ENCODE measurements at regions not wholly inside any gene's neighbourhood (a gene's known extent, or its start where the extent isn't known, plus 50 kb on each side); places are given as distances from the start of the nearest gene placed in this dataset.

DNA sequence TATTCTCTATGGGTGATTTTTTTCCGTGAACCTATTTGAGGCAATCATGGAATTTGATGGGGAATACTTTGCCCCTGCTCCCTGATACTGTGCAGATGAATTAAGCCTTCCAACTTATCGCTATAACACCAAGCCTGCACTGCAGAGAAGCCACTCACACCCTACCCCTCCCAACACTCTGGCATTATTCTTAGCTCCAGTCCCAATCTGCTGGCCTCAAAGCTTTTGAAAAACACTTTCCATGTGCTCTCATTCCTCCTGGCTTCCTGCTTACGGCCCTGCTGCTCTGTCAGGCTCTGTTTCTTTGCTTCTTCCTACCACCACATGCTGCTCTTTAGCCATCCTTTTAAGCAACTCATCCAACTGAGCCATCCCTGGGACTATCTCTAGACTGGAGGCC is 327.8 kb upstream of the SLCO3A1 start:
- no peaks in the 10 kb centered on the region for H3K36me3 Mint-ChIP-seq (ENCODE audit: low read depth)
- peaks cover 5% of the 10 kb centered on the region for H3K4me1 Mint-ChIP-seq (ENCODE audit: low read depth)
- H3K4me3 Mint-ChIP-seq: no peak overlapping the region
- intact Hi-C loops (cut with micrococcal nuclease): no loop called here
- no peak overlapping the region for H3K27ac Mint-ChIP-seq
- H3K27me3 Mint-ChIP-seq: peaks cover 3% of the 10 kb centered on the region
- no peaks in the 10 kb centered on the region for H3K9me3 Mint-ChIP-seq

DNA sequence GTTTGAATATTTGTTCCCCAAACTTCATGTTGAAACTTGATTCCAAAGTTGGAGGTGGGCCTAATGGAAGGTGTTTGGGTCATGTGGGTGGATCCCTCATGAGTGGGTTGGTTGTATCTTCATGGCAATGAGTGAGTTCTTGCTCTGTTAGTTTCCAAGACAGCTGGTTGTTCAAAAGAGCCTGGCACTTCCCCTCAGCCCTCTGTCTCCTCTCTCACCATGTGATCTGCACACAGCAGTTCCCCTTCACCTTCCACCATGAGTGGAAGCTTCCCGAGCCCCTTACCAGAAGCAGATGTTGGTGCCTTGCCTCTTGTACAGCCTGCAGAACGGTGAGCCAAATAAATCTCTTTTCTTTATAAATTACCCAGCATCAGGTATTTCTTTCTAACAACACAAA is 327.1 kb upstream of the SLCO3A1 start:
- H3K4me1 Mint-ChIP-seq (ENCODE audit: low read depth): peaks cover 5% of the 10 kb centered on the region
- no peaks in the 10 kb centered on the region for H3K36me3 Mint-ChIP-seq (ENCODE audit: low read depth)
- H3K4me3 Mint-ChIP-seq: no peak overlapping the region
- H3K27ac Mint-ChIP-seq: no peak overlapping the region
- H3K9me3 Mint-ChIP-seq: no peaks in the 10 kb centered on the region
- intact Hi-C loops (cut with micrococcal nuclease): no loop called here
- peaks cover 3% of the 10 kb centered on the region for H3K27me3 Mint-ChIP-seq

DNA sequence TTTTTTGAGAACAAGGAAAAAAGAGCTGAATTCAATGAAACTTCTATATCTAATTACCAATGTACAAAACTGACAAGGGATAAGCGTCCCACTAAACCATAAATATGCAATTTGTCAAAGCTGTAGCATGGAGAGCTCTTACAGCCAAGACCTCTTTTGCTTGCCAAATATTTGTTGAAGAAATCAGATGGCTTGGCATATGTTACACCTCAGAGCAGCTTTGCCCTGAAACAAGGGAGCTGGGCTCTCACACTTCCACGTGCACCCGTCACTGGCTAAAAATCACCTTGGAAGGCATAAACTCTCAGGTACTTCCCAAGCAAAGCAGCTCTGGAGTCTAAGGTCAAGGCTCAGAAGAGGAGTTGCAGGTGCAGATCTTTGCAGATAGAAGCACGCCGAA is 324.7 kb upstream of the SLCO3A1 start:
- H3K9me3 Mint-ChIP-seq: no peaks in the 10 kb centered on the region
- no peak overlapping the region for H3K4me3 Mint-ChIP-seq
- H3K27ac Mint-ChIP-seq: no peak overlapping the region
- H3K36me3 Mint-ChIP-seq (ENCODE audit: low read depth): no peaks in the 10 kb centered on the region
- intact Hi-C loops (cut with micrococcal nuclease): no loop called here
- H3K4me1 Mint-ChIP-seq (ENCODE audit: low read depth): peaks cover 5% of the 10 kb centered on the region
- peaks cover 3% of the 10 kb centered on the region for H3K27me3 Mint-ChIP-seq

DNA sequence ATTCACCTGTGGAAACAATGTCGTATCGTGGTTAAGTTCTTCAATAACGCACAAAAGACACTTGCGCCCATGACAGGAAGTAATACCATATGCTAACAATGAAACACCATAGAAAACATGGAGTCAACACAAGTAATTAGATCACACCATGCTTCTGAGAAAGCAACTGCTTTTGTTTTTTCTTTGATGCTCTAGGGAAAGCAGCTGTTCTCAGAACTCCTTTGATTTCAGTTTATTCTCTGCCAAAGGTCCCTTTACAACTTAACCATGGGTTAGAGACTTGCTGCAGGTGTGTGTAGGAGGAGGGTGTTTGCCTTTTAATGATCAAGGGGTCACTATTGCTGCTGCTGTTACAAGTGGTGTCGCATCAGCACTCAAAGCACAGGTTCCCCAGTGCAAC is 324.0 kb upstream of the SLCO3A1 start:
- intact Hi-C loops (cut with micrococcal nuclease): no loop called here
- no peak overlapping the region for H3K27ac Mint-ChIP-seq
- H3K9me3 Mint-ChIP-seq: no peaks in the 10 kb centered on the region
- H3K4me3 Mint-ChIP-seq: no peak overlapping the region
- H3K27me3 Mint-ChIP-seq: peaks cover 3% of the 10 kb centered on the region
- H3K4me1 Mint-ChIP-seq (ENCODE audit: low read depth): peaks cover 5% of the 10 kb centered on the region
- no peaks in the 10 kb centered on the region for H3K36me3 Mint-ChIP-seq (ENCODE audit: low read depth)

DNA sequence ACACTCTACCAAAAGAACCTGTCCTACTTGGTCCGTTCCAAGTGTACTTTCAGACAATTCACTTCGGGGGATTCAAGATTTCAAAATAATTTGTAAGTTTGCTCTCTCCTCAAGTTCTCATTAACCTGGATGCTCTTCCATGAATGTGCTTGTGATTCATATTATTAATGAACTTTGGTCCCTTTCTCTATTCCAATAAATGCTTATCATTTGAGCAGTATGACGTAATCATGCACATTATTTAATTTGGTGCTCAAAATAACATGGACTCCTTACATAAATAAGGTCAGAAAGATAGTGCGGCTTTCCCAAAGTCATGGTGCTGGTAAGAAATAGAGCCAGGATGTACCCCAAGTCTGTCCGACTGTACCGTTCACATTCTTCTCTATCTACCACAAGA is 323.2 kb upstream of the SLCO3A1 start:
- Mint-ChIP-seq H3K27me3 (peaks cover 3% of the 10 kb centered on the region), H3K4me3 (no peak overlapping the region), H3K36me3 (ENCODE audit: low read depth) (no peaks in the 10 kb centered on the region), H3K9me3 (no peaks in the 10 kb centered on the region), H3K4me1 (ENCODE audit: low read depth) (peaks cover 5% of the 10 kb centered on the region), H3K27ac (no peak overlapping the region)
- intact Hi-C loops (cut with micrococcal nuclease): no loop called here

DNA sequence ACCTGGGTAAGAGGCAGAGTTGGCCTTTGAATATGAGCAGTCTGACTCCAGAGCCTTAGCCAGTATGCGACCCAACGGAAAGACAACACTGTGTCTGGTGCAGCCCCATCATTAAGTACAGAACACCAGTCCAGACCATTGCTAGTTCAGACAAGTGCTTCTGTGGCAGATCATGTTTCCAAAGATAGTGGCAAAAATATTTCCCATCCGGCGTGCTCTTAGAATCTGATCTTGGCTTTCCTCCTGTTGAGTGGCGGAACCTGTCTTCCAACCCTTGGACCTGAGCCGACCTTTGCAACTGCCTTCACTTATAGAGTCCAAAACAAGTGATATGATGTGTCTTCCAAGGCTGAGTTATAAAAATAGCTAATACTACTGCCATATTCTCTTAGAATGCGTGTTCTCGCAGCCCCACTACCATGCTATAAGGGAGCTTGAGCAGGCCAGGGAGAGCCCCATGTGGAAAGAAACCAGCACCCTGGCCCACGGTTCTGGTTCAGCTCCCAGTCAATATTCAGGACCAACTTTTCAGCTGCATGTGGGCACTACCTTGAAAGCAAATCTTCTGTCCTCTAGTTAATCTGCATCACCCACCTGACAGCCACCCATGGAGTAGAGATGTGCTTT is 322.4 kb upstream of the SLCO3A1 start:
- H3K36me3 Mint-ChIP-seq (ENCODE audit: low read depth): no peaks in the 10 kb centered on the region
- H3K27ac Mint-ChIP-seq: no peak overlapping the region
- peaks cover 5% of the 10 kb centered on the region for H3K4me1 Mint-ChIP-seq (ENCODE audit: low read depth)
- H3K9me3 Mint-ChIP-seq: no peaks in the 10 kb centered on the region
- peaks cover 2% of the 10 kb centered on the region for H3K27me3 Mint-ChIP-seq
- H3K4me3 Mint-ChIP-seq: no peak overlapping the region
- intact Hi-C loops (cut with micrococcal nuclease): no loop called here

DNA sequence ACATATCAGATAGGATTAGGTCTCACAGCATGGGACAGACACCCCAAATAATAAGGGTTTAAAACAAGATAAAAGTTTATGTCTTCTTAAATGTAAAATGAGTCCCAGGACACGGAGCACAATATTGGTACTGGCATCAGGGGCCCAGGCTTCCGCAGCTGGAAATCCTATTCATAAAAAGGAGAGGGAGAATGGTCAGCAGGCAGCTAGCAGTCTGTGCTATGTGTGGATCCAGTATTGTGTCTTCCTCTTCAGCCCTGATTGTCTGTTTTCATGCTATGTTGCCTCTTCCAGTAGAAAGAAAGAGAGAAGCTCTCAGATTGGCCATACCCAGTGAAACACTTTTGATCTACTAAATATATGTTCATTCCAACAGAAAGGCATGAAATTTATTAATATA is 319.3 kb upstream of the SLCO3A1 start:
- H3K27ac Mint-ChIP-seq: no peak overlapping the region
- H3K27me3 Mint-ChIP-seq: peaks cover 2% of the 10 kb centered on the region
- intact Hi-C loops (cut with micrococcal nuclease): no loop called here
- no peaks in the 10 kb centered on the region for H3K36me3 Mint-ChIP-seq (ENCODE audit: low read depth)
- H3K9me3 Mint-ChIP-seq: no peaks in the 10 kb centered on the region
- no peaks in the 10 kb centered on the region for H3K4me1 Mint-ChIP-seq (ENCODE audit: low read depth)
- no peak overlapping the region for H3K4me3 Mint-ChIP-seq

DNA sequence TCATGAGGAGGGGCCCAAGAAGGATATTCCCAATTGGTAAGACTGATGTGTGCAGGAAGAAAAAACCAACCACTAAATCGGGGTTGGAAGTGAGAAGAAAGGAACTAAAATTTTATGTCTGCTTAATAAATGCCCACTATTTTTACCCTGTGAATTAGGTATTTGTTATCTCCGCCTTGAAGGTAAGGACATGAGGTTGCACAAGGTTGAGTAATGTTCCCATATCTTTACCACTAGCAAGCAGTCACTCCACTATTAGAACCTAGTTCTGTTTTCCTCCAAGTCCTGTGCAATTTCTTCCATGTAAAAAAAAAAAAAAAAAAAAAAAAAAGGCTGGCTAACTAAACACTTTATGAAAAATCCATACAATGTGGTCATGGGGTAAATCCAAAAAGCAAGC is 318.5 kb upstream of the SLCO3A1 start:
- no peak overlapping the region for H3K27ac Mint-ChIP-seq
- H3K9me3 Mint-ChIP-seq: no peaks in the 10 kb centered on the region
- intact Hi-C loops (cut with micrococcal nuclease): no loop called here
- H3K36me3 Mint-ChIP-seq (ENCODE audit: low read depth): no peaks in the 10 kb centered on the region
- H3K27me3 Mint-ChIP-seq: peaks cover under 1% of the 10 kb centered on the region
- H3K4me1 Mint-ChIP-seq (ENCODE audit: low read depth): no peaks in the 10 kb centered on the region
- no peak overlapping the region for H3K4me3 Mint-ChIP-seq

DNA sequence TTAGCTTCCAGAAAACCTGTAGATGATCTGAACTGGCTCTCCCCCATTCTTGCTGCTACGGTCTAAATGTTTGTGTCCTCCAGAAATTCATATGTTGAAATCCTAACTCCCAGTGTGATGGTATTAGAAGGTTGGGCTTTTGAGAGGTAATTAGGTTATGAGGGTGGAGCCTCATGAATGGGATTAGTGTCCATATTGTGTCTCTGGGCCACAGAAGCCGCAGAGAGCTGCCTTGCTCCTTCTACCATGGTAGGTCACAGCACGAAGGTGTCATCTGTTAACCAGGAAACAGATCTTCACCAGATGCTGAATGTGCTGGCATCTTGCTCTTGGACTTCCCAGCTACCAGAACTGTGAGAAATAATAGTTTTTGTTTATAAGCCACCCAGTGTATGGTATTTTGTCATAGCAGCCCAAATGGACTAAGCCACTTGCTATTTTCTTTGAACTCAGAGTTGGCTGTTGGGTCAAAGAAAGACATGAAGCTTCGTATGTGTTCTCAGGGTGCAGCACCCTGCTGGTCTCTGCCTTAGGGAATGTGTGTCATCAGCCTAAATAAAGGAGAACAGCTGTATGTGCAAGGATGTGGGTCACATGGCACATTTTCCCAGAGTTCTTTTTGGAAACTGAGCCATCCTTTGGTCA is 317.5 kb upstream of the SLCO3A1 start:
- no peak overlapping the region for H3K4me3 Mint-ChIP-seq
- no peak overlapping the region for H3K27ac Mint-ChIP-seq
- no peaks in the 10 kb centered on the region for H3K4me1 Mint-ChIP-seq (ENCODE audit: low read depth)
- no peaks in the 10 kb centered on the region for H3K36me3 Mint-ChIP-seq (ENCODE audit: low read depth)
- intact Hi-C loops (cut with micrococcal nuclease): no loop called here
- no peaks in the 10 kb centered on the region for H3K27me3 Mint-ChIP-seq
- no peaks in the 10 kb centered on the region for H3K9me3 Mint-ChIP-seq

DNA sequence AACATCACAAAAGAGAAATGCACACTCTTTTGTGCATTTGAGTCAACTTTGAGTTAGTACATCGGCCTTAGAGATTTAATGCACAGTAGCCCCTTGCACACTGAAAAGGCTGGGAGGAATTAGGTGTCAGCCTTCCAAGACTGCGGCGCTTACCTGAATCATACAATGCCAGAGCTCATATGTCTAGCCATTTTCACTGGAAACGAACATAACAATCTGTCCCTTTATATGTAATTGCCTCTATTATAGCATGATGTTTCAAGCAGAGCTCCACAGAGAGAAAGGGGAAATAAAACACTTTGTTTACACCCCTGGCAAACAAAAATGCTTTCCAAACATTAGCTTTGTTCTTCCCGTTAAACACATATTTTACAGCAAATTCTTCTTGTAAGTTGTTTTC is 315.7 kb upstream of the SLCO3A1 start:
- H3K9me3 Mint-ChIP-seq: no peaks in the 10 kb centered on the region
- H3K4me1 Mint-ChIP-seq (ENCODE audit: low read depth): no peaks in the 10 kb centered on the region
- intact Hi-C loops (cut with micrococcal nuclease): no loop called here
- H3K27me3 Mint-ChIP-seq: no peaks in the 10 kb centered on the region
- H3K27ac Mint-ChIP-seq: no peak overlapping the region
- H3K36me3 Mint-ChIP-seq (ENCODE audit: low read depth): no peaks in the 10 kb centered on the region
- H3K4me3 Mint-ChIP-seq: no peak overlapping the region

DNA sequence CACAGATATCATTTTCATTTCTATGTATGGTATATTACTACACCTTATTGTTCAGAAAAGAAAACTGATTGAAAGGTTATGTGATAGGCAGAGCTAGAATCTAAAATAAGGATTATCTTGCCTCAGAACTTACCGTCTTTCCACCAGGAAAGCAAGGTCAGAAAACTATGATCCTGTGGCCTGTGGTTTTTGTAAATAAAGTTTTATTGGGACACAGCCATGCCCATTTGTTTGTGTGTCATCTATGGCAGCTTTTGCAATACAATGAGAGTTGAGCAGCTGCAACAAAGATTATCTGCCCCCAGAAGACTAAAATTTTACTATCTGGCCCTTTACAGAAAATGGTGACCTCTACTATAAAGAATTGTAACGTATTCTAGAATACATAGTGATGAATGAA is 314.7 kb upstream of the SLCO3A1 start:
- no peaks in the 10 kb centered on the region for H3K4me1 Mint-ChIP-seq (ENCODE audit: low read depth)
- intact Hi-C loops (cut with micrococcal nuclease): no loop called here
- H3K36me3 Mint-ChIP-seq (ENCODE audit: low read depth): no peaks in the 10 kb centered on the region
- no peaks in the 10 kb centered on the region for H3K9me3 Mint-ChIP-seq
- H3K4me3 Mint-ChIP-seq: no peak overlapping the region
- H3K27ac Mint-ChIP-seq: no peak overlapping the region
- no peaks in the 10 kb centered on the region for H3K27me3 Mint-ChIP-seq

DNA sequence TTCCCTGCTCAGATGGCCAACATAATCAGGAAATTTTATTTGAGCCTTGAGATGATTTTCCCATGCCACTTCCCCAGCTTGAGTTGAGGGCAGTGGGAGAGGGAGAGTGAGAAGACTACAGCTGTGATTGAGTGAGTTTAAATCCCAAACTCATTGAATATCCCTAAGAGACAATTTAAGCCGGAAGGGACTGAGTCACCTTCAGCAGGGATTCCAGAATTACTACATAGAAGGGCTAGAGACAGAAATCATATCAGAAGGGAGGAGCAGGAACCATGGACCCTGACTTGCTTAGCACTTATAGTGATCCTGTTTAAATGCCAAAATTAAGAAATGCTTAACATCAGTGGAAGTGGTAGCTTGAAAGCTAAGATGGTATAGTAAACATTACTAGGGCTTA is 312.2 kb upstream of the SLCO3A1 start:
- Mint-ChIP-seq H3K27ac (no peak overlapping the region), H3K9me3 (no peaks in the 10 kb centered on the region), H3K27me3 (no peaks in the 10 kb centered on the region), H3K4me3 (no peak overlapping the region), H3K4me1 (ENCODE audit: low read depth) (no peaks in the 10 kb centered on the region), H3K36me3 (ENCODE audit: low read depth) (no peaks in the 10 kb centered on the region)
- intact Hi-C loops (cut with micrococcal nuclease): no loop called here

DNA sequence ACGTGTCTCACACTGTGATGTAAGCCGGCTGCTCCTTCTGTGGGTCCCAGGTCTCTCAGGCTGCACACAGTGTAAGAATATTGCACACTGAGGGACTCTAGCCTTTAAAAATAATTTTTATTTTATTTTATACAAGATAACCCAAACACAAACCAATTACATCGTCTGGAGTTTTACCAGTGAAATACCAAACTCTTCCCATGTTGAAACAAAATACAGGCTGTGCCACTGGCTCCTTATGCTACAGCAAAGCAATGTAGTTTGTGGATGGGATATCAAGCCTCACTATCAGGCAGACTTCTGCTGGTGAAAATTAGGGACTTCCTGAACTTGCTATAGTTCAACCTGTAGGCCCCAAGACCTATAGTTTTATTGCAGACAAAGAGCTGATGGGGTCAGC is 311.3 kb upstream of the SLCO3A1 start:
- no peaks in the 10 kb centered on the region for H3K36me3 Mint-ChIP-seq (ENCODE audit: low read depth)
- intact Hi-C loops (cut with micrococcal nuclease): no loop called here
- no peaks in the 10 kb centered on the region for H3K9me3 Mint-ChIP-seq
- no peak overlapping the region for H3K4me3 Mint-ChIP-seq
- H3K27me3 Mint-ChIP-seq: no peaks in the 10 kb centered on the region
- no peaks in the 10 kb centered on the region for H3K4me1 Mint-ChIP-seq (ENCODE audit: low read depth)
- H3K27ac Mint-ChIP-seq: no peak overlapping the region

DNA sequence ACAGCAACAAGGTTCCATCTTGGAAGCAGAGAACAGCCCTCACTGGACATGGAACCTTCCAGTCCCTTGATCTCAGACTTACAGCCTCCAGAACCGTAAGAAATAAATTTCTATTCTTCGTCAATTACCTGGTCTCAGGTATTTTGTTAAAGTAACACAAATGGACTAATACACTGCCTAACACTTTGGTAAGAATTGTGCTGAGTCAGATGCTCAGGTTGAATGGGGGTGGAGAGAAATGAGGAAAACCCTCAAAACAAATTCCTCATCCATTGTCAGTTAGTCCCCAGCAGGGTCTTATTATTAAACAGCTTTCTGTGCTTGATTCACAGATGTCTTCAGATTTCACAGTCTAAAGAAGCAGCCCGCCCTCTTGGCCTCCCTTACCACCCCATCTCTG is 306.2 kb upstream of the SLCO3A1 start:
- H3K9me3 Mint-ChIP-seq: no peaks in the 10 kb centered on the region
- intact Hi-C loops (cut with micrococcal nuclease): no loop called here
- H3K27ac Mint-ChIP-seq: no peak overlapping the region
- H3K27me3 Mint-ChIP-seq: no peaks in the 10 kb centered on the region
- H3K4me1 Mint-ChIP-seq (ENCODE audit: low read depth): peaks cover 12% of the 10 kb centered on the region
- H3K4me3 Mint-ChIP-seq: no peak overlapping the region
- H3K36me3 Mint-ChIP-seq (ENCODE audit: low read depth): no peaks in the 10 kb centered on the region

DNA sequence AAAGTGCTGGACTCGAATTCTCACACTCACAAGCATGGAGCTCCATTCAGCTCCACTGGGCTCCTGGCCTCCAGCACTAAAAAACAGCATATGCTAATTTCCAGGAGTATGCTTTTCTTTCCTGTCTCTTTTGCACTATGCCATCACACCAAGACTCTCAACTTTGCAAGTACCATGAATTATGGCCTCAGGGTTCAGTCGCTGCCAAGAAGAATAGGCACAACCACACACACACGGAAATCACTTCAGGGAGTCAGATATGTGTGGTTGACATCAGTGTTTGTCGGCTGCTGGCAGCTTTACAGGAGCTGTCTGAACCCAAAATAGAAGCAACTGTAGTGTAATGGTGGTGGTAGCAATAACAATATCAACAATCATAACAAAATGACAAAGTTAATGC is 305.0 kb upstream of the SLCO3A1 start:
- intact Hi-C loops (cut with micrococcal nuclease): no loop called here
- Mint-ChIP-seq H3K4me1 (ENCODE audit: low read depth) (peaks cover 12% of the 10 kb centered on the region), H3K9me3 (no peaks in the 10 kb centered on the region), H3K4me3 (no peak overlapping the region), H3K27ac (no peak overlapping the region), H3K36me3 (ENCODE audit: low read depth) (no peaks in the 10 kb centered on the region), H3K27me3 (no peaks in the 10 kb centered on the region)

Data from dendritic cell treated with granulocyte-macrophage colony-stimulating factor and Interleukin-4, amounts not matched to agents 40 ng/mL and 50 ng/mL, for 4 days (primary cell).